ENCODE measurements at regions not wholly inside any gene's neighbourhood (a gene's known extent, or its start where the extent isn't known, plus 50 kb on each side); places are given as distances from the start of the nearest gene placed in this dataset.
A peak's percentile ranks its signal among the peaks of the same experiment; 100 is the strongest.

DNA sequence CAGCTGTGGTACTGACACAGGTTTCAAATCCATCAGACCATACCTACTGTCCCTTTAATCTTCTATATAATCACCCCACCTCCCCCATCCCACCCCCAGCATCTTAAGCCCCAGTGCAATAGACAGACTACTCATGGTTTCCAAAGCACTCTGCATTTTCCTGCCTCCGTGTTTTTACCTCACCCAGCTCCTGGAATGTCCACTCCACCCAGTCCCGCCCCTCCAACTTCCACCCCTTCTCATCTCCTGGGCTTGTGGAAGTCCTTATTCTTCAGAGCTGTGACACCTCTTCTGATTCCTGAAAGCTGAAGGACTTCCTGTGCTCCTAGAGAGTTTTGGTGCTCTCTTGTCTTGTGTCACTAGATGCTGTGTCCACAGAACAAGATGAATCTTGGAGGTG lies 94.3 kb downstream of the EFNB1 start:
- DNase-seq = no peak
- Histone ChIP-seq H3K4me3 (no peak overlapping the region), H3K36me3 (ENCODE audit: low read depth) (no peaks in the 10 kb centered on the region), H3K4me1 (ENCODE audit: low read depth) (no peaks in the 10 kb centered on the region), H3K9me3 (no peaks in the 10 kb centered on the region)
- TF ChIP-seq, protein P1, sequence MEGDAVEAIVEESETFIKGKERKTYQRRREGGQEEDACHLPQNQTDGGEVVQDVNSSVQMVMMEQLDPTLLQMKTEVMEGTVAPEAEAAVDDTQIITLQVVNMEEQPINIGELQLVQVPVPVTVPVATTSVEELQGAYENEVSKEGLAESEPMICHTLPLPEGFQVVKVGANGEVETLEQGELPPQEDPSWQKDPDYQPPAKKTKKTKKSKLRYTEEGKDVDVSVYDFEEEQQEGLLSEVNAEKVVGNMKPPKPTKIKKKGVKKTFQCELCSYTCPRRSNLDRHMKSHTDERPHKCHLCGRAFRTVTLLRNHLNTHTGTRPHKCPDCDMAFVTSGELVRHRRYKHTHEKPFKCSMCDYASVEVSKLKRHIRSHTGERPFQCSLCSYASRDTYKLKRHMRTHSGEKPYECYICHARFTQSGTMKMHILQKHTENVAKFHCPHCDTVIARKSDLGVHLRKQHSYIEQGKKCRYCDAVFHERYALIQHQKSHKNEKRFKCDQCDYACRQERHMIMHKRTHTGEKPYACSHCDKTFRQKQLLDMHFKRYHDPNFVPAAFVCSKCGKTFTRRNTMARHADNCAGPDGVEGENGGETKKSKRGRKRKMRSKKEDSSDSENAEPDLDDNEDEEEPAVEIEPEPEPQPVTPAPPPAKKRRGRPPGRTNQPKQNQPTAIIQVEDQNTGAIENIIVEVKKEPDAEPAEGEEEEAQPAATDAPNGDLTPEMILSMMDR (IDR thresholded peaks at IDR 0.05) = no peak
- no peak for ATAC-seq
- intact Hi-C loops (cut with DNase I, micrococcal nuclease) = no loop called here

DNA sequence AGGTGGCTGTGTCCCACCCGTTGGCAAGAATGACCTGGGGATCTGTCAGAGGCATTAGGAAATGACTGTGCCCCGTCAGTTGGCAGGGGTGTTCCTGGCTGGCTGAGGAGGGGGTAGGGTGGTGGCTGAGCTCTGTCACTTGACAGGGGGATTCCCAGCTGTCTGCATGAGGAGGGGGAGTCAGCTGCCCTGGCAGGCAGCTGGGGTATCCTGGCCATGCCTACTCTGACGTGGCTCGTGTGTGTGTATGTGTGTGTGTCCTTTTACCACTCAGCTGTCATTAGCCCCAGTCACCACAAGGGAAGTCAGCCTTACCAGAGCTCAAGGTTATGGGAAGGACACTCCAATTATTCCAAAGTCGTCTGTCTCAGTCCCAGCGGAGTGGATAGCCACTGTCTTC lies 93.2 kb downstream of the EFNB1 start:
- no peaks in the 10 kb centered on the region for H3K4me1 ChIP-seq (ENCODE audit: low read depth)
- intact Hi-C loops (cut with DNase I, micrococcal nuclease) = no loop called here
- no peak for DNase-seq
- no peak overlapping the region for H3K4me3 ChIP-seq
- H3K36me3 ChIP-seq (ENCODE audit: low read depth) = no peaks in the 10 kb centered on the region
- no peaks in the 10 kb centered on the region for H3K9me3 ChIP-seq
- ATAC-seq = no peak
- TF ChIP-seq, protein P1 (IDR thresholded peaks at IDR 0.05) = no peak

DNA sequence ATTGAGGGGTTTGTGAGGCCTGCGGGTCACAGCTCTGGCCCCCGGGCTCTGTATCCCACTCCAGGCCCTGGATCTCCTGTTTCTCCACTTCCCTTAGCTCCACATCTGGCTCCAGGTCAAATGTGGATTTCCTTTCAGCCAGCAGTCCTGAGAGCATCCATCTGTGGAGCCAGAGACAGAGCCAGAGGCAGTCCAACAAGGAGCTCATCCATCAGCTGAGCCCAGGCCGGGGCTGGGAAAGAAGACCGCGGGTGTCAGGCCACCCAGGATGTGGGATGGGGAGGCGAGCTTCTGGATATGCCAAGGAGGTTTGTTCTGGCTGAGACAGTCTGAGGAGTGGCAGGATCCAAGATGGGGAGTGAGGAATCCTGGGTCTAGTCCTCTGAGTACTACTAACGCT lies 91.7 kb downstream of the EFNB1 start:
- intact Hi-C loops (cut with DNase I, micrococcal nuclease) = no loop called here
- H3K36me3 ChIP-seq (ENCODE audit: low read depth) = no peaks in the 10 kb centered on the region
- no peaks in the 10 kb centered on the region for H3K9me3 ChIP-seq
- peak in 1 of 3 donors; percentile 29 for DNase-seq
- H3K4me3 ChIP-seq = no peak overlapping the region
- ATAC-seq = peak; percentile 6
- no peaks in the 10 kb centered on the region for H3K4me1 ChIP-seq (ENCODE audit: low read depth)
- TF ChIP-seq, protein P1 (IDR thresholded peaks at IDR 0.05) = no peak

DNA sequence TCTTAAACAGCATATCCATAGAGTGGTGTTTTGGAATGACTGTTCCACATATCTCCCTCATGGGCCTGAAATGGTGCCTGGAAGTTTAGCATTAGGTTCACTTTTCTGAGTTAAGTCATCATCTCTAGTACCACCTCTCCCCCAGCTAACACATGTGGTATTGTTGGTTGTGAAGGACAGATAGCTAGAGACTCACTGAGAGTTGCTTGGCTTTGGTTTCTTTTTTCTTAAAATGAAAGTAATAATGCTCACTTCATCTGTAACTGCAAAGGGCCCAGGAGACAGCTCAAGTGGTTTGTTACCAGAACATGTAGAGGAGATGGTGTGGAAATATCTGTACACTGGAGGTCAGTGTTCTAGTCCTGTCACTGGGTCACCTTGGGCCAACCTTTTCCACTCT lies 90.9 kb downstream of the EFNB1 start:
- Histone ChIP-seq H3K4me1 (ENCODE audit: low read depth) (no peaks in the 10 kb centered on the region), H3K36me3 (ENCODE audit: low read depth) (no peaks in the 10 kb centered on the region), H3K4me3 (no peak overlapping the region), H3K9me3 (no peaks in the 10 kb centered on the region)
- no peak for DNase-seq
- TF ChIP-seq, protein P1 (IDR thresholded peaks at IDR 0.05) = no peak
- no peak for ATAC-seq
- intact Hi-C loops (cut with DNase I, micrococcal nuclease) = no loop called here

DNA sequence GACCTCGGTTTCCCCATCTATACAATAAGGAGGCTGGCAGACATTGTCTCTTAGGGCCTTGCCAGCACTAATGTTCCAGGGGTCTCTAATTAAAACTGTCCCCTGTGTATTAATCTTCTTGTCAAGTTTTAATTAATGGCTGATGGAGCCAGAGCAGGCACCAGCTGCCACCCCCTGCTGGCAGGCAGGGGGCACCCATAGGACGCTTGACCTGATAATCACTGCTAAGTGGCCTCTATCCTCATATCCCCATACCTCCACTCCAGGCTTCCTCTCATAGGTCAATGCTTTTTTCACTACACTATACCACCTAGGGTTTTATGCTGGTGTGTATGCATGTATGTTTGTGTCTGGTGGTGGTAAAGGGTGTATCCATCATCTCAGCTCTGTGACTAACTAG lies 89.4 kb downstream of the EFNB1 start:
- TF ChIP-seq, protein P1 (IDR thresholded peaks at IDR 0.05) = no peak
- H3K36me3 ChIP-seq (ENCODE audit: low read depth) = no peaks in the 10 kb centered on the region
- ATAC-seq (no peak), DNase-seq (no peak)
- intact Hi-C loops (cut with DNase I, micrococcal nuclease) = no loop called here
- H3K4me3 ChIP-seq = no peak overlapping the region
- no peaks in the 10 kb centered on the region for H3K9me3 ChIP-seq
- no peaks in the 10 kb centered on the region for H3K4me1 ChIP-seq (ENCODE audit: low read depth)

DNA sequence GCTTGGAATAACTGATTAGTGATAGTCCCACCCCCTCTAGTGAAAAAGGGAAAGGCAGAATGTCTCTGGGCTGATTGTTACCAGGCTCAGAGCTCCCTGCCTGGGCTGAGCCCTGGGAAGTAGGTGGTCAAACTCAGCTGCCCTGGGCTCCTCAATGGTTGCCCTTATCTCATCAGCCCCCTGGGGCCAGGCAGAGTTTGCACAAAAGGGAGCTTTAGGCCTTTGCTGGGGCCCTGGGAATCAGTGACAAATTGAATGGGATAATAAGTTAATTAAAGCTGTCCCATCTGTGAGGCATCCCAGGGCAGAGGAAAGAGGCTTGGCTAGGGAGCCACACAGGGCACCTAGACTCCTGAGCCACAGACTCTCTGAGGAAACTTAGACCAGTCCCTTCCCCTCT lies 89.0 kb downstream of the EFNB1 start:
- Histone ChIP-seq H3K4me1 (ENCODE audit: low read depth) (no peaks in the 10 kb centered on the region), H3K36me3 (ENCODE audit: low read depth) (no peaks in the 10 kb centered on the region), H3K9me3 (no peaks in the 10 kb centered on the region), H3K4me3 (no peak overlapping the region)
- intact Hi-C loops (cut with DNase I, micrococcal nuclease) = no loop called here
- no peak for ATAC-seq
- no peak for DNase-seq
- TF ChIP-seq, protein P1 (IDR thresholded peaks at IDR 0.05) = no peak

All from mucosa of descending colon (tissue), 3 donors.